ENCODE measurements at regions not wholly inside any gene's neighbourhood (a gene's known extent, or its start where the extent isn't known, plus 50 kb on each side); places are given as distances from the start of the nearest gene placed in this dataset.

DNA sequence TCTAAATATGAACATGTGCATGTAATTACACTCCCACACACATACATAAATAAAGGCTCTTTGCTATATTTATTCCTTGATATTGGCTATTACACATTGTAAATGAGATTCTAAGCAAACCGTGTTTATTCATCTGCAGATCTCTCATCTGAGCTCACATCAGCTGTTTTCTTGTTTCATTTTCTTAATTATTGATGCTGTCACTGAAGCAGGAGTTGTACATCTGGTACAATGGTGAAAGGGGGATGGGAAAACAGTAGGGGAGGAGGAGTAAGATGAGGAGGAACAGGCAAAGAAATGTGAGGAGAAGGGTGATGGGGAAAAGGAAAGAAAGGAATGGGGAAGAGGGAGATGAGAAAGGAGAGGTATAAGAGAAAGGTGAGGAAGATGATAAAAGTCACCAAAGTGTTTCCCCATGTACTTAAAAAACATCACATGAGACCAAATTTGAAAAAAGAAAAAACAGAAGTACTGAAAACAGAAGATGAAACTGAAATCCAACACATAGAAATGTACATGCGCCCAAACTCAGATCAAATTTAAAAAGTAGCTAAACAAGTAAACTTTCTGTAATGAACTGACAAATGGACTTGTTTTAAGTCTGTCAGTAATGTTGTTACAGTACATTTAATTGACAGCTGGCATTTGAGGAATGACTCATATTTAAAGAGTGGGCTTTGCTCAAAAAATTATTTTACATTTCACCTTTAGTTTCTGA lies 472.2 kb downstream of the ARL4A start:
- DNase-seq = no peak

DNA sequence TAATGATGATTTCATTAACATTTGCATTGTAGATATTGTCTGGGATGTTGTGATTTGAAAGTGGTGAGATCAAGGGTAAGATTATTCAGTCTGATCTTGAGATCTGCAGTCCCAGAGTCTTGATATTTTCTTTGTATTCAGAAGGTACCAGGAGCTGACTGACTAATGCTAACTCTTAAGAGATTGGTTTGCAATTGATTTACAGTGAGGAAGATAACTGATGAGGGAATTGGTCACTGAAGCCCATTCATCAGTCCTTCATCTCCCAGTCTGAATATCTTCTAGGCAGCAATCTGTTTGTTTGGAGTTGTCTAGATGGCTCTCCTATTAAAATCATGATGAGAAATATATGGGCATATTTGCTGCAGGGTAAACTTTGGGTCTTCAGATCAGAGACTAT lies 473.7 kb downstream of the ARL4A start:
- DNase-seq = no peak

DNA sequence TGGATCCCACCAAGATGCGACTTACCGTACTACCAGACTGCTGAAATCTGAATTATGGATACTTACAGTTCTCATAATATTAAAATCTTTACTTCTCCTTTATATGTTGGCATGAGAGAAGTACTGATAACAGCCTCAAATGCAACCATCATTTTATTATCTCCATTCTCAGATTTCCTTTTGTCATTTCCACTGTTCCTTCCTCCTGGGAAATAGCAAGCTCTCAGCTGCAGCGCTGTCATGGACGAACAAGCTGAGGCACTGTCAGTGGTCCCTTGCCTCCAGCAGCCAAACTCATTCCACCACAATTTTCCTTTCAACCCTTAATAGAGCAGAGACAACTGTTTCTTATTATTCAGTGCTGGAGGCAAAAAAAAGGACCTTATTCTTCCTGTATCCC lies 478.4 kb downstream of the ARL4A start:
- no peak for DNase-seq

DNA sequence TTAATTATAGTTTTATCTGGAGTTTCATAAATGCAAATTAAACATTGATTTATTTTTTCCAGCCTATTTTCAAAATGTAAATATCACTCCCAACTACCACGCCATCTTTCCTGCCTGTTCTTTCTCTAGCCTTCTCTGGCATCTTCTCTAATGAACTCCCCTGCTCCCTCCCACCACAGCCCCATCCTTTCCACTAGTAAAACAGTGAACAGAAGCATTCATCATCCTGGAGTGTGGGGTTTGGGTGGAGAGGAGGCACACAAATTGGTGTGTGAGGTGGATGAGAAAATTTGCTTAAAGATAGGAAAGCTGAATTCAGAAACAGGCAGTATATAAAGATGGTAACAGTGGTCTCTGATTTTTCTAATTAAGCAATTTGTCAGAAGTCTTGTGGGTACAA lies 479.4 kb downstream of the ARL4A start:
- DNase-seq = no peak

DNA sequence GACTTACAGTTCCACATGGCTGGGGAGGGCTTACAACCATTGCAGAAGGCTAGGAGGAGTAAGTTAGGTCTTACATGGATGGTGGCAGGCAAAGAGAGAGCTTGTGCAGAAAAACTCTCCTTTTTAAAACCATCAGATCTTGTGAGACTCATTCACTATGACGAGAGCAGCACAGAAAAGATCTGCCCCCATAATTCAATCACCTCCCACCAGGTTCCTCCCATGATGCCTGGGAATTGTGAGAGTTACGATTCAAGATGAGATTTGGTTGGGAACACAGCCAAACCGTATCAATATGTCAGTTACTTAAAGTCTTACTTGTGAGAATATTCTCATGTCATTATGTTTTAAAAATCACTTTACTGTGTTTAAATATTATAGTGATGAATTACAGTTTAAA lies 481.9 kb downstream of the ARL4A start:
- no peak for DNase-seq

DNA sequence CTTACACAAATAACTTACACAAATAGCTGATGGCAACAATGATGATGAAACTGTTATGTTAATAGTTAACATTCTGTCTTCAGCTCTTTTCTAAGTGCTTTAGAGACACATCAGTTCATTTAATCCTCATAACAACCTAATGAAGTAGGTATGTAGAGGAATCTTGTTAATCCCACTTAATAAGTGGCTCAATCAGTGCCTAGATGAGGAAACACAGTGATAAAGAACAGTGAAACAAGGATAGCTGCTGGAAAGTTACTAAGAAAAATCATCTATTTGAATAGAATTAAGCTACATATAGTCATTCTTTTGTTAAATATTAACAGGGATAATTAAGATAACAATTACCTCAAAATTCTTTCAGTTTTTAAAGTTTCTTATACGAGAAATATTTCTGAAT lies 487.6 kb downstream of the ARL4A start:
- no peak for DNase-seq

DNA sequence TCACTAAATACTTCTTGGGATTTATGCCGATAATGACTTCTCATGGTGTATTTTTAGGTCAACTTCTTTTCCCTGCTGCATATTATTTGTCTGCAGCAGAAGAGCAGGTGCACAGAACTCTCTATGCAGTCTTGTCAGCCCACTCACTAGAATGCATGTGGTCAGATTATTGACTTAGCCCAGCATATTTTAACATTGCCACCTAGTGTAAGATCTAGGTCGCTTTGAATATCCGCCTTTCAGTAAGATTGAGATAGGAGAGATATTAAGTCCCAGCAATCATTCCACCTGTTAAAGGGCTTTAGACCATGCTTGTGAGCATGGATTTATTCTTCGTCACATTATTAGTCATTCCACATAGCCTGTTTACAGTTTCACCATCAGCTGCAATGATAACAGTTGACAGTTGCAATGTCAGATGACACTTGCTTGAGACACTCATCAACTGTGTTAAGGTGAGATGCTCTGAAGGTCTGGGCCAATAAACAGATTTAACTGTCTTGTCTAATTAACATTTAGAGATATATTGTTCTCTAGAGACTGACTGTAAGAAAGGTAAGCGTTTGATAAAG lies 491.7 kb downstream of the ARL4A start:
- no peak for DNase-seq

DNA sequence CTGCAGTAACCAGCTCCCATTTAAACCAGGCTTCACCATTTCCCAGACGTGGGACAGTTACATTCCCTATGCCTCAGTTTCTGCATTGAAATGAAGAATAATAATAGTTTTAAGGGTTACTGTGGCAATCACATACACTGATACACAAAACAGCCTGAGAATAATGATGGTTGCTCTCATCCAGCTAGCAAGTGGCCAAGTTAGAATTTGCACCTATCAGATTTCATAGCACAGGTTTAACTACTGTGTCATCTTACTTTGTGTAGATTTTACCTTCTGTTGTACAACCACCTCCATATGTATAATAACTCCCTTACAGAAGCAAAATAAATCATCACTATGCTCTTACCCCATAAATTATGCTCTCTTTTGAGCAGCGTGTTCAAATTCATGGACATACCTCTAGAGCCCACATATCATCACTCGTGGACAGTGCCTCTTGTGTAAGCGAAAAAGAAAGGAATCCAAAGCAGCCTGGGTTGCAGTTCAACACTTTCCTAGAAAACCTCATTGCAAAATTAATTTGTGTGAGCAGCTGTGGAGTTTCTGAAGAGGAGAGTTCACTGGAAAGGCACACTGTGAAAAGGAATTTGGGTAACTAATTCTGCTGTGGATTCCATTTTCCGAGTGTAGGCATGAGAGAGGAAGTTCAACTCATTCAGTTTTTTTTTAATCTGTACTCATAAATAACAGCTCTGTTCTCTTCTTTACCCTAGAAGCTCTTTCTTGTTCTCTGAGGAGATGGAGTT lies 492.5 kb downstream of the ARL4A start:
- no peak for DNase-seq

DNA sequence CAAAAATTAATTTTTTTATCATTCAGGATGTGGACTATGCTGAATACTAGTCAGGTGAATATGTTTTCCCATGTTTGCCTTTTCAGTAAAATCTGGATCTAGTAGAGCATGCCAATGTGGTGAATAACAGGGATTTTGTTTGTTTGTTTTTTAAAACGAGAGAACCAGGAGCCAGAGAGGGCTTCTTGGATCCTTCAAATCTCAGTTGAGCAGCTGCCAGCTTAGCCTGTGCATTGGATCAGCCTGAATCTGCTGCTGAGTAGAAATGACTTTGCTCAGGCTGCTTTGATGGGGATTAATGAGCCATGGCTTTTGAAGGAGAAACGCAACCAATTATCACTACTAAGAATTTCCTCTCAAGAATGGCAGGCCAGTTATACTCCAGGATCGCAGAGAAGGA lies 493.8 kb downstream of the ARL4A start:
- DNase-seq = no peak

DNA sequence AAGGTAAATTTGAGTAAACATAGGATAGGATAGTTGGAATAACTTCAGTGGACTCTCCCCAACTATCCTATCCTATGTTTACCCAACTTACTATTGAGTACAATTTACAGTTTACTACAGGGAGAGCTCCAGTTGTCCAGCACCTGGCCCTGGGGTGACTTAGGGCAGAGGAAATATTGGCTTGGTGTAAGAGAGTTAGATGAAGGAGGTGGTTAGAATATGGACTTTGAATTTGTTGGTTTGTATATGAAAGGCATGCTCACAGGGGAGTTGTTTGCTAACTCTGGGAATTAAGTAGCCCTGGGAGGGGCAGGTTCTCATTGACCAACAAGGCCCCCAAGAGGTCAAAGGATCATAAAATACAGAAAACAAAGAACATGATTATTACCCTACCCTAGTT lies 497.7 kb downstream of the ARL4A start:
- DNase-seq = no peak

DNA sequence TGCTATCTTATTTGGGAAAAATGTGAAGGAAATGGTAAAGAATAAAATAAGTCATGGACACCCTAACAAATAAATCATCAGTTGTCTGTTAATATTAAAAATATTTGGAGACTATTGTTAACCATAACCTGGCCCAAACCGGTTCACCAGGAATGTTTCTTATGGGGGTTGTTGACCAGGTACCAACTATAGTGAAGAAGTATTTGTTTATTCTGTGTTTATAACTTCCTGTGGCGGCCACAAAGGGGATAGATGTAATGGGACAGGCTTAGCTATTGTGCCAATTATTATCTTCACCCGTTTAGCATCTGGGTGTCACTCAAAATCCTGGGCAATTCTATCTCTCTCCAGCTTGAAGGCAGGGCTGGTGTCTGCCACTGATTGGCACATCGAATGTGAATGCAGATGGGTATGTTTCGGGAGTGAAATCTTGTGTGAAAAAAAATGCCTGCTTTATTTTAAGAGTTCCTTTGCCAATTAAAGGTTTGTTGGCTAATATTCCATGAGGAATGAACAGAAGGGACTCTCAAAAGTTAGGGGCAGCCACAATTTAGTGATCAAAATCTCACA lies 500.9 kb downstream of the ARL4A start:
- DNase-seq = no peak

DNA sequence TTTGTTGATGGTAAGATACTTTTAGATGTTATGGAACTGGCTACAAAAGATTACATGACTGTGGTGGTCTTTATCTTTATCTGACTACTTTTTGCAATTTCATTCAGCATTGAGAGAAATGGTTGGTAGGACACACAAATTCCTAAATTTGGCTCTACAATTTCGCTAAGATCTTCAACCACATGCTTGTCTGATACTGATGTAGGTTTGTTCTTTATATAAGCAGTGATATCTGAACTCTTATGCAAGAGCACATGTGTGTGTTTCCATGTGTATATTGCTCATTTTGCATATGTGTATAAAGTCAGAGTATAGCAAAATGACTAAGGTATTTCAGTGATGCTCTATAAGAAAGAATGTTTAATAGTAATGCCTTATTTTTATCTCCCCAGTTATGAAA lies 501.5 kb downstream of the ARL4A start:
- DNase-seq = no peak

DNA sequence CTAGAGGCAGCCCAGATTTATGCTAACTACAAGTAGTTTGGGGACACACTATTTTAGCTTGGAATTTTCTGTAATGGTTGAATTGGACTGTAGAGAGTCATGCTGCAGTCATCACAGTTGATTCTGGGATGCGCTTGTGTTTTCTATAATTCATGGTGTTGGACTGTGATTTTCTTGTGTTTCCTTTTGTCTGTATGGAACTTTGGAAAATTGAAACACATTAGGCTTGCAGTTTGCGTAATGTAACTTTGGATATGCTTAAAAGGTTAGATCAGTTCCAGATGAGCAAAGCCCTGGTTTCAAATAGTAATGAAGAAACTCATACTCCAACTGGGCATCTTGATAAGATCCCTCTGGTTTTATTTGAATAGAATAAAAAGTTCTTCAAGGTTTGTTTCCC lies 502.2 kb downstream of the ARL4A start:
- DNase-seq = no peak

DNA sequence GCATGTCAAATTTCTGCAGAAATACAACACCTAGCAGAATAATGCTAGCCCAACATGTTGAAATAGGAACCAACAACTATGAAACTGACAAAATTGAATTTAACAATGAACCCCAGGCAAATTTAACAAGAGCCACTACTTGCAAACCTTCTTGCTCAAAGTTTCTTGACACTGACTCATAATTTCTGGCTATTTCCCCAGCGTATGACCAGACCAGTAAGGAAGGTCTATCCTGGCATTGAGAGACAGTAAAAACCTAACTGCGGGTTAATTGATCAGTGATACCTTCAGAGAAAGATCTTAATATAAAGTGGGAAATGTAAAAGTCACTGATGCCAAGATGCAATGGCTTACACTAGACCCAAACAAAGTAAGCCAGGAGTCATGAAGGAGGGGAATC lies 510.1 kb downstream of the ARL4A start:
- no peak for DNase-seq

DNA sequence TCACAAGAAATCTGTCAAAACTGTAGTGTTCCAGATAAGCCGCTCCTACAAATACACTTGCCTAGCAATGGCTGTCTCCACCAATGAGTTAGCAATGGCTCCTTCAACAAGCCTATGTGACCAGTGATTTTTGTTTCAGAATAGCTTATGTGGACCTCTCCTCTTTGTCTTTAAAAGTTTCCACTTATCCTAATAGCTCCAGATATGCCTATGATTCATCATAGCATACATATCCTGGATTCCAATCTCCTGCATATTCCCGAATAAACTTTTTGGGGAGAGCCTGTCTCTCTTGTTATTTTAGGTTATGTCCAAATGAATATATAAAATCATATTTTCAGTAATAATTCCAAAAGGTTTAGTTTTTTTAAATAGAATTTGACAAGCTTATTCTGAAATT lies 510.6 kb downstream of the ARL4A start:
- DNase-seq = no peak

DNA sequence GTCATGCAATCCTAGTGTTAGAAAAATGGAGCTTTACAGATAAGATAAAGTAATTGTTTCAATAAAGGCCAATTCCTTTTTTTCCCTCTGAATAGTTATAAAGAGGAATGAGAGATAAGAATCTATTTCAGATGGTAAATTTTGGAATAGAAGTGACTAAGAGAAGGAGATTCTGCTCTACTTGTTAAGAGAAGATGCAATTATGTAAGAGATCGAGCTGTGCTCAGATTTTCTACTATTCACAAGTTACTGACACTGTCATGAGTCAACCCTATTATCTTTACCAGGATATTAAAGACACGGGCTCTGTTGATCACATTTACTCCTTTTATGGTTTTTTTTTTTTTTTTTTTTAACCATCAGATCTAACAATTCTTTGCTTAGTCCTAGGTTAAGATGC lies 511.3 kb downstream of the ARL4A start:
- DNase-seq = no peak

DNA sequence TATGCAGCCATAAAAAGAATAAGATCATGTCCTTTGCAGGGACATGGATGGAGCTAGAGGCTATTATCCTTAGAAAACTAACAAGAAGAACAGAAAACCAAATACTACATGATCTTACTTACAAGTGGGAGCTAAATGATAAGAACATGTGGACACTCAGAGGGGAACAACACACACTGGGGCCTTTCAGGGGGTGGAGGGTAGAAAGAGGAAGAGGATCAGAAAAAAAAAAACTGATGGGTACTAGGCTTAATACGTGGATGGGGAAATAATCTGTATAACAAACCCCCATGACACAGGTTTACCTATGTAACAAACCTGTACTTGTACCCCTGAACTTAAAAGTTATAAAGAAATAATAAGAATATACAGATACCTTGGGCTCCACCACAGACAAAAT lies 514.2 kb downstream of the ARL4A start:
- no peak for DNase-seq

DNA sequence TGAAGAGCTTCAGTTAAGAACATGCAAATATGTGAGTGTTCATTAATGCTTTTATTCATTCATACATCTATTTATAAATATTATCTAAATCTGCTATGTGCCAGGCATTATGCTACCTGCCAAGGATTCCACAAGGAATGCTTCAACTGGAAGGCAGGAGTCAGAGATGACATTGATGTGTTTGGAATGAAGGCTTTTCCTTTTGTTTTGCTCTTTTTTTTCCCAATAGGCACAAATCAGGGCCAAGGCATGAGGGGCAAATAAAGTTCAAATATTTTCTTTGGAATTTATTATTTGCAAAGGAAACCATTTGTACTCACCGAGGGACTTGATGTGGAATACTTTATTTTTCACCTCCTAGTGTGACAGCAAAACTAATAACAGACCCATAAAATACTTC lies 530.3 kb downstream of the ARL4A start:
- no peak for DNase-seq

DNA sequence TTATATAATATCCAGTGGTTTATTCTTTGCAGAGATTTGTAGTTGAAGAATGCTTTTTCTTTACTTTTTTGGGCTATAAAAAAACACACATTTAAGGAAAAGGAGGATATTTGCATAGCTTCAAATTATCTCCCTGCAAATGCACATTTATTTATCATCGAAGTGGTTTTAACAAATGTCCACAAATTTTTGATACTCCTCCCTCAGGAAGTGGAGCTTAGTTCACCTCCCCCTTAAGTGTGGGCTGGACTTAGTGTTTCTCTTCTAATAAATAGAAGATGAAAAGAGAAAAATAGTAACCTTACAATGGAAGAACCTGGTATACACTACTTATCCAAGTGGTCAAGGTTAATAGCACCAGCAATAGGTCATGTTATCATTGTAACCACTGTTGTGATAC lies 537.6 kb downstream of the ARL4A start:
- DNase-seq = no peak

DNA sequence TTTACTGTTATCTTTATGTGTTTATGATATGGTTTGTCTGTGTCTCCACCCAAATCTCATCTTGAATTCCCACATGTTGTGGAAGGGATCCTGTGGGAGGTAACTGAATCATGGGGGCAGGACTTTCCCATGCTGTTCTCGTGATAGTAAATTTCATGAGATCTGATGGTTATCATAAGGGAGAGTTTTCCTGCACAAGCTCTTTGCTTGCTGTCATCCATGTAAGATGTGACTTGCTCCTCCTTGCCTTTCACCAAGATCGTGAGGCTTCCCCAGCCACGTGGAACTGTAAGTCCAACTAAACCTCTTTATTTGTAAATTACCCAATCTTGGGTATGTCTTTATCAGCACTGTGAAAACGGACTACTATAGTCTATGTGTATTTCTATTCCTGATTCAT lies 539.0 kb downstream of the ARL4A start:
- DNase-seq = no peak

DNA sequence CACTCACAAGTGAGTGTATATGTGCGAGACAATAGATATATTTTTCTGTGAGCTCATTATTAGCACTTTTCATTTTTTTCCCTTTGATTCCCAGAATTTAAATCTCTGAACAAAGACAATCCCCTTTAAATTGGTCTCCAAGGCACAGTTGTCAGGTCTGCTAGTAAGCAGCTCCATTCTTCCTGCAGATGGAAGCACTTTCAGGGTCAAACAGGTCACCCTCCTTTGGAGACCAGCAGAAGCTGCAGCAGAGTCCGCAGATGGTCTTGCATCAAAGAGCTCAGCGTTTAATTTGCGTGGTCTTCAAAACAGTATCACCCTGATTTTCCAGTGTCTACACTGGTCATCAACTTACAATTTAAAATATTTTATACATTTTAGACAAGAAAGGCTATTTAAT lies 543.8 kb downstream of the ARL4A start:
- DNase-seq = no peak

DNA sequence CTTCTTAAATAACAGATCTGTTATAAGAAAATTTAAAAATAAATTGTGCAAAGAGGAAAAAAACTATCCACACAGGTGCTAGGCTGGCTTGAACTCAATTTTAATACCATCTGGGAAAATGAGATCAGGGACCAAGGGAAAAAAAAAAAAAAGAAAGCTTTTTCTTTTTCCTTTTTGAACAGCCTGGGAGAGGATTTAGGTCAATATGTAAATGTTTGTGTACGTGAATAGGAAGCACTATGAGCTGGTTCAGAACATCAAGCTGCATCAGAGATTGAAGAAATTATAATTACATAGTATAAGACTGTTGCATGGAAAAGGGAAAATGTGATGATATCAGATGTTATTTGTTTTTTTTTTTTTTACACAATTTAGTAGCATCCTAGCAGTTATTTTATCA lies 548.0 kb downstream of the ARL4A start:
- no peak for DNase-seq

DNA sequence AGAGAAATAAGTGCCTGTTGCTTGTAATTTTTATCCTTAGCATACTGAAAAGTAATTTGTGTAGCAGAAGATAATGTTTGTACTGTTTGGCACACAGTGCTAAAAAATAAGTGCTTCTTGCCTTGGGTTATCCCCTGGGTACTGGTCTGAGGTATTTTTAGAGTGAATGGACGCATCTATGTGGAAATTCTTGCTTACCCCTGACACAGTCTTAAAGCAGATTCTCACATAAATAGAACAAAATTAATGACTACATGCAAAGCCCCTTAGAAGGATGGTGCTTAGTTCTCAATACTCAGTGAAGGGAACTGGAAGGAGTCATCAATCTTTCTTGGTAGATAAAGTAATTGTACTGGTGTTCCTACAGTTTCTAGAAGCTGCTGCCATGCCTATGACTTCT lies 548.6 kb downstream of the ARL4A start:
- no peak for DNase-seq

DNA sequence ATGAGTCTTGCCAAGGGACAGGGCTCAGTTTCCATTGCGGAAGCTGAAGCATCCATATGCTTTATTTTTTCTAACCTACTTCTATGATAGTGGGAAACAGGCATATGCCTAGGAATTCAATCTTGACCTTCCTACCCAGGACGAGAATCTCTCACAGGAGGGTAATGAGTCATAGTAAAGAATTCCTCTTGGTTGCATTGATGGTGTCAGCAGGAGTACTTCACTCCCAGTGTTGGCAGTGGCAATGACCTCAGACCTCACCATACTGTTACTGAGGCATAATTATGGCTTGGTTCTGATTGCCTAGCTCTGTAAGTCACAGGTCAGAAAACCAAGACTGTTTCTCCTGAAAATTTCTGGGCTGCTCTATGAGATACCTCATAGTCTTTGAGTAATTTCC lies 552.9 kb downstream of the ARL4A start:
- peak in 1 of 3 donors; percentile 2 for DNase-seq

Measured in suppressor macrophage treated with lipopolysaccharide for 1 hour (primary cell).